Vagina (tissue), 2 donors: ENCODE measurements at regions not wholly inside any gene's neighbourhood (a gene's known extent, or its start where the extent isn't known, plus 50 kb on each side); places are given as distances from the start of the nearest gene placed in this dataset.

ENCODE experiments used
- DNase-seq, 2 donors: peaks; one replicate each; pipeline ENCODE4 v3.0.0-alpha.2; 2017; ENCODE audit errors: extremely low spot score in 2 of 2
- H3K27ac ChIP-seq: fragments of 200-600 bp; sonication (generic); one replicate; pipeline ENCODE4 v1.5.1; 2019
- H3K27me3 ChIP-seq: fragments of 200-600 bp; sonication (generic); one replicate; pipeline ENCODE4 v1.5.1; 2019
- H3K36me3 ChIP-seq, 2 donors: fragments of 200-600 bp; sonication (generic); one replicate each; pipeline ENCODE4 v1.5.1; 2017 to 2019
- H3K4me1 ChIP-seq: fragments of 200-600 bp; sonication (generic); one replicate; pipeline ENCODE4 v1.5.1; 2019
- H3K4me3 ChIP-seq, 2 donors: fragments of 200-600 bp; sonication (generic); 1 replicate in 1 of 2; 2 replicates in 1 of 2; pipeline ENCODE4 v1.5.1; 2016 to 2019
- H3K9me3 ChIP-seq: fragments of 200-600 bp; sonication (generic); one replicate; pipeline ENCODE4 v1.5.1; 2019
- CTCF ChIP-seq, 3 experiments: fragments of 450-650 bp in 2 of 3; fragments of 200-600 bp in 1 of 3; sonication (generic) in 1 of 3; IDR thresholded peaks; one replicate each; pipeline ENCODE4 v1.5.1; 2017 to 2019; ENCODE audit warnings: antibody characterized with exemption in 3 of 3, mild to moderate bottlenecking in 2 of 3, moderate library complexity in 2 of 3
- POLR2A ChIP-seq, 2 donors: fragments of 450-650 bp; IDR thresholded peaks; one replicate each; pipeline ENCODE4 v1.6.1; 2017; ENCODE audit warnings: antibody characterized with exemption in 2 of 2, mild to moderate bottlenecking in 2 of 2, moderate library complexity in 2 of 2
- POLR2AphosphoS5 ChIP-seq, 2 donors: sonication (generic); formaldehyde crosslinking; IDR thresholded peaks; one replicate each; pipeline ENCODE4 v1.9.0; 2017; ENCODE audit warnings: antibody characterized with exemption in 2 of 2, mild to moderate bottlenecking in 2 of 2, low read depth in 1 of 2; ENCODE audit not compliant: insufficient read depth in 1 of 2
- intact Hi-C: fragments of 100-400 bp; cut with DNase I; formaldehyde crosslinking; loops from one replicate; pipeline ENCODE4 v1.15.1; 2023

DNA sequence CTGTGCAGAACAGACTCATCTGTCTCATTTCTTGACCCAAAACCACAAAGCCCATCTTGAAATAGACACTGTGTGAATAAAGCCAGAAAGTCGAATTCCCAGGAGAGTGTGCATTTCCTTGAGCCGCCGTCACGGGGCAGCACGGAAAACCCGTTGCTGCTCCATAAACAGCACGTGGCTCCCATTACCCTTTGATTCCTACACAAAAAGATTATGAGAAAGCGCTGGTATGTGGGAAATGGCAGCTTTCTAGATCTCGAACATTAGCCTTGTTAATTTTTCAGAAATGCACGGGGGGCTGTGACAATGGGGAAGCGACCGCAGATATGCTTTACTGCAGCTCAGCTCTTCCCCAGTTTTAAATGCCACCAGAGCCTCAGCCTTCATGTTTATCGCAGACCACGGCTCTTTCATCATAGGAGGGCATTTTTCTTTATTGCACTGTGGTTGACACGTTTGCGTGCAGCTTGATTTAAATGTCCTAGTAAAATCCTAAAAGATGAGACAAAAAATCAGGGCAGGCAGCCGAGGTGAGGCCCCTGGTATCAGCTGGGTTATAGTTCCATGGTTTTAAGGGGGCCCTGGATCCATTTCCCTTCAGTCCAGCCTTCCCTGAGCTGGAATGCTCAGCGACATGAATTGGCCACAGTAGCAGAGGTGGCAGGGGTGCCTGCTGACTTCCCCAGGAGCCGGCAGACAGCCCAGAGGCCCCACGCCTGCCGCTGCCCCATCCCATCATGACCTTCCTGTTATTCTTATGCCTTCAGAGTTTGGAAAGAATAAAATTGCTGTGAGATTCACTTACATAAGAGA is 249.3 kb downstream of the NDUFA10 start:
- TF ChIP-seq POLR2AphosphoS5 (IDR thresholded peaks at IDR 0.05; ENCODE audit: insufficient read depth in 1 of 2, low read depth in 1 of 2), result no peak
- TF ChIP-seq POLR2A (IDR thresholded peaks at IDR 0.05), result no peak
- no peak for TF ChIP-seq CTCF (IDR thresholded peaks at IDR 0.05)
- no peak overlapping the region for H3K4me3 ChIP-seq
- DNase-seq, result no peak
- H3K36me3 ChIP-seq, result no peaks in the 10 kb centered on the region
- intact Hi-C loops, result no loop called here
- peaks cover 16% of the 10 kb centered on the region for H3K4me1 ChIP-seq
- no peaks in the 10 kb centered on the region for H3K27me3 ChIP-seq
- H3K9me3 ChIP-seq, result no peaks in the 10 kb centered on the region
- H3K27ac ChIP-seq, result no peak overlapping the region

GRCh38 chr2:239774933-239775622 is 250.1 kb downstream of the NDUFA10 start:
- no peak for DNase-seq

DNA sequence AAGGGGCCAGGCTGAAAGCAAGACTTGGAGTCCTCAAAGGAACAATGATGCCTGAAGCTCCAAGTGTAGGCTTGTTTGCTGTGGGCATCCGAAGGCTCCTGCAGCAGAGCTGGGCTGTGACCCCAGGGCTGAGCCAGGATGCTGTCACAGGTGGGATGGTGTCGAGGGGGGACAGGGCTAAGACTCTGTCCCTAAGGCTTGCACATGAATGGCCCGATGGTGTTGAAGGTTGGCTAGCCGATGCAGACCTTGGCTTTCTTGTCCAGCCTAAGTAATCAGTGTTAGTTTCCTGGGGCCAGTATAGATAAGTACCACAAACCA is 251.0 kb downstream of the NDUFA10 start:
- H3K27me3 ChIP-seq, result no peaks in the 10 kb centered on the region
- DNase-seq, result no peak
- TF ChIP-seq CTCF (IDR thresholded peaks at IDR 0.05), result no peak
- no peak for TF ChIP-seq POLR2AphosphoS5 (IDR thresholded peaks at IDR 0.05; ENCODE audit: insufficient read depth in 1 of 2, low read depth in 1 of 2)
- intact Hi-C loops, result no loop called here
- no peaks in the 10 kb centered on the region for H3K9me3 ChIP-seq
- no peaks in the 10 kb centered on the region for H3K36me3 ChIP-seq
- H3K4me3 ChIP-seq, result no peak overlapping the region
- H3K27ac ChIP-seq, result no peak overlapping the region
- peaks cover 16% of the 10 kb centered on the region for H3K4me1 ChIP-seq

More at GRCh38 chr2:239774933-239775622, 250.1 kb downstream of the NDUFA10 start:
- no peaks in the 10 kb centered on the region for H3K36me3 ChIP-seq
- peaks cover 16% of the 10 kb centered on the region for H3K4me1 ChIP-seq
- no peak overlapping the region for H3K27ac ChIP-seq
- TF ChIP-seq CTCF (IDR thresholded peaks at IDR 0.05) (no peak), POLR2AphosphoS5 (IDR thresholded peaks at IDR 0.05; ENCODE audit: insufficient read depth in 1 of 2, low read depth in 1 of 2) (no peak), POLR2A (IDR thresholded peaks at IDR 0.05) (no peak)
- intact Hi-C loops, result no loop called here
- H3K9me3 ChIP-seq, result no peaks in the 10 kb centered on the region
- no peak overlapping the region for H3K4me3 ChIP-seq
- H3K27me3 ChIP-seq, result no peaks in the 10 kb centered on the region

- Histone ChIP-seq H3K4me3 (no peak overlapping the region), H3K4me1 (peaks cover 16% of the 10 kb centered on the region), H3K36me3 (no peaks in the 10 kb centered on the region), H3K27me3 (no peaks in the 10 kb centered on the region), H3K27ac (no peak overlapping the region), H3K9me3 (no peaks in the 10 kb centered on the region)
- intact Hi-C loops, result no loop called here
- DNase-seq, result no peak
- TF ChIP-seq CTCF (IDR thresholded peaks at IDR 0.05) (no peak), POLR2A (IDR thresholded peaks at IDR 0.05) (no peak), POLR2AphosphoS5 (IDR thresholded peaks at IDR 0.05; ENCODE audit: insufficient read depth in 1 of 2, low read depth in 1 of 2) (no peak)
Measured at GRCh38 chr2:239773228-239774141, 251.7 kb downstream of the NDUFA10 start.
